ENCODE measurements at regions not wholly inside any gene's neighbourhood (a gene's known extent, or its start where the extent isn't known, plus 50 kb on each side); places are given as distances from the start of the nearest gene placed in this dataset.
"Not testable (repeated sequence)": the region's sequence is repeated elsewhere in the genome, so short reads cannot be mapped to it uniquely, and the experiment has no call there.

- no peak for DNase-seq (ENCODE audit: low read depth)
These were observed 754.8 kb upstream of the FRG1 start for GRCh38 chr4:189185810-189186432.

GRCh38 chr4:189187531-189188052 lies 753.1 kb upstream of the FRG1 start:
- DNase-seq (ENCODE audit: low read depth): no peak

- no peak for DNase-seq (ENCODE audit: low read depth)
These were observed 742.0 kb upstream of the FRG1 start for GRCh38 chr4:189198624-189199023.

GRCh38 chr4:189200353-189200752 lies 740.3 kb upstream of the FRG1 start:
- no peak for DNase-seq (ENCODE audit: low read depth)

- peak; percentile 18 for DNase-seq (ENCODE audit: low read depth)
These were observed 738.3 kb upstream of the FRG1 start for GRCh38 chr4:189202182-189202868.

- no peak for DNase-seq (ENCODE audit: low read depth)
These were observed 737.8 kb upstream of the FRG1 start for GRCh38 chr4:189202869-189203271.

GRCh38 chr4:189204616-189205015 lies 736.1 kb upstream of the FRG1 start:
- no peak for DNase-seq (ENCODE audit: low read depth)

GRCh38 chr4:189206953-189207352 lies 733.7 kb upstream of the FRG1 start:
- no peak for DNase-seq (ENCODE audit: low read depth)

- no peak for DNase-seq (ENCODE audit: low read depth)
These were observed 732.8 kb upstream of the FRG1 start for GRCh38 chr4:189207872-189208271.

- no peak for DNase-seq (ENCODE audit: low read depth)
These were observed 725.1 kb upstream of the FRG1 start for GRCh38 chr4:189215574-189215973.

- no peak for DNase-seq (ENCODE audit: low read depth)
These were observed 719.0 kb upstream of the FRG1 start for GRCh38 chr4:189221691-189222090.

GRCh38 chr4:189228726-189229125 lies 711.9 kb upstream of the FRG1 start:
- DNase-seq (ENCODE audit: low read depth): no peak

- no peak for DNase-seq (ENCODE audit: low read depth)
These were observed 708.4 kb upstream of the FRG1 start for GRCh38 chr4:189232274-189232673.

GRCh38 chr4:189233754-189234153 lies 706.9 kb upstream of the FRG1 start:
- DNase-seq (ENCODE audit: low read depth): not testable (repeated sequence)

GRCh38 chr4:189234948-189235347 lies 705.7 kb upstream of the FRG1 start:
- DNase-seq (ENCODE audit: low read depth): not testable (repeated sequence)

GRCh38 chr4:189235599-189235998 lies 705.1 kb upstream of the FRG1 start:
- DNase-seq (ENCODE audit: low read depth): no peak

GRCh38 chr4:189236321-189236720 lies 704.4 kb upstream of the FRG1 start:
- not testable (repeated sequence) for DNase-seq (ENCODE audit: low read depth)

- DNase-seq (ENCODE audit: low read depth): no peak
These were observed 703.3 kb upstream of the FRG1 start for GRCh38 chr4:189237340-189237739.

- no peak for DNase-seq (ENCODE audit: low read depth)
These were observed 685.0 kb upstream of the FRG1 start for GRCh38 chr4:189255636-189256035.

GRCh38 chr4:189261475-189261874 lies 679.2 kb upstream of the FRG1 start:
- DNase-seq (ENCODE audit: low read depth): no peak

- DNase-seq (ENCODE audit: low read depth): no peak
These were observed 675.2 kb upstream of the FRG1 start for GRCh38 chr4:189265515-189265914.

GRCh38 chr4:189267312-189267965 lies 673.2 kb upstream of the FRG1 start:
- no peak for DNase-seq (ENCODE audit: low read depth)

GRCh38 chr4:189278597-189279165 lies 662.0 kb upstream of the FRG1 start:
- no peak for DNase-seq (ENCODE audit: low read depth)

Measured in activated T-cell treated with anti-CD3 and anti-CD28 coated beads for 24 hours (primary cell).